ENCODE measurements at regions not wholly inside any gene's neighbourhood (a gene's known extent, or its start where the extent isn't known, plus 50 kb on each side); places are given as distances from the start of the nearest gene placed in this dataset.

- 78 to 84% (median 81%) methylated on average over 4 of the region's 4 CpGs for WGBS, 3 donors
- intact Hi-C loops (cut with DNase I): no loop called here
- Histone ChIP-seq H3K4me3 (no peak overlapping the region), H3K27ac (no peak overlapping the region), H3K27me3 (ENCODE audit: insufficient read depth in 3 of 3, low read length in 2 of 3) (no peaks in the 10 kb centered on the region), H3K9me3 (no peaks in the 10 kb centered on the region), H3K4me1 (no peaks in the 10 kb centered on the region), H3K36me3 (ENCODE audit: insufficient read depth in 1 of 2, low read depth in 1 of 2) (no peaks in the 10 kb centered on the region)
- no peak for TF ChIP-seq CTCF (IDR thresholded peaks at IDR 0.05)
- DNase-seq (no peak), ATAC-seq (no peak)
Measured at GRCh38 chr2:52144590-52144989, 1112.7 kb upstream of the NRXN1 start.

GRCh38 chr2:52141076-52141475 is 1109.1 kb upstream of the NRXN1 start:
- no peak overlapping the region for H3K4me3 ChIP-seq
- no peaks in the 10 kb centered on the region for H3K27me3 ChIP-seq (ENCODE audit: insufficient read depth in 3 of 3, low read length in 2 of 3)
- DNase-seq (no peak), ATAC-seq (no peak)
- H3K4me1 ChIP-seq: no peaks in the 10 kb centered on the region
- intact Hi-C loops (cut with DNase I): no loop called here
- H3K36me3 ChIP-seq (ENCODE audit: insufficient read depth in 1 of 2, low read depth in 1 of 2): no peaks in the 10 kb centered on the region
- no peak overlapping the region for H3K27ac ChIP-seq
- WGBS, 3 donors: 71 to 90% (median 85%) methylated on average over 1 of the region's 1 CpG
- H3K9me3 ChIP-seq: no peaks in the 10 kb centered on the region
- no peak for TF ChIP-seq CTCF (IDR thresholded peaks at IDR 0.05)

GRCh38 chr2:52139241-52139640 is 1107.3 kb upstream of the NRXN1 start:
- Histone ChIP-seq H3K27ac (no peak overlapping the region), H3K4me3 (no peak overlapping the region), H3K9me3 (no peaks in the 10 kb centered on the region), H3K4me1 (no peaks in the 10 kb centered on the region), H3K27me3 (ENCODE audit: insufficient read depth in 3 of 3, low read length in 2 of 3) (no peaks in the 10 kb centered on the region), H3K36me3 (ENCODE audit: insufficient read depth in 1 of 2, low read depth in 1 of 2) (no peaks in the 10 kb centered on the region)
- DNase-seq (no peak), ATAC-seq (no peak)
- no peak for TF ChIP-seq CTCF (IDR thresholded peaks at IDR 0.05)
- intact Hi-C loops (cut with DNase I): no loop called here

- 67 to 81% (median 70%) methylated on average over 2 of the region's 2 CpGs for WGBS, 3 donors
Measured at GRCh38 chr2:52135235-52135634, 1103.3 kb upstream of the NRXN1 start.

More at GRCh38 chr2:52135235-52135634, 1103.3 kb upstream of the NRXN1 start:
- Histone ChIP-seq H3K36me3 (ENCODE audit: insufficient read depth in 1 of 2, low read depth in 1 of 2) (no peaks in the 10 kb centered on the region), H3K27me3 (ENCODE audit: insufficient read depth in 3 of 3, low read length in 2 of 3) (no peaks in the 10 kb centered on the region), H3K9me3 (no peaks in the 10 kb centered on the region), H3K27ac (no peak overlapping the region), H3K4me3 (no peak overlapping the region), H3K4me1 (no peaks in the 10 kb centered on the region)
- intact Hi-C loops (cut with DNase I): no loop called here
- DNase-seq: no peak
- no peak for ATAC-seq
- TF ChIP-seq CTCF (IDR thresholded peaks at IDR 0.05): no peak

All from psoas muscle (tissue), 7 donors.